ENCODE measurements at regions not wholly inside any gene's neighbourhood (a gene's known extent, or its start where the extent isn't known, plus 50 kb on each side); places are given as distances from the start of the nearest gene placed in this dataset.
A peak's percentile ranks its signal among the peaks of the same experiment; 100 is the strongest.

DNA sequence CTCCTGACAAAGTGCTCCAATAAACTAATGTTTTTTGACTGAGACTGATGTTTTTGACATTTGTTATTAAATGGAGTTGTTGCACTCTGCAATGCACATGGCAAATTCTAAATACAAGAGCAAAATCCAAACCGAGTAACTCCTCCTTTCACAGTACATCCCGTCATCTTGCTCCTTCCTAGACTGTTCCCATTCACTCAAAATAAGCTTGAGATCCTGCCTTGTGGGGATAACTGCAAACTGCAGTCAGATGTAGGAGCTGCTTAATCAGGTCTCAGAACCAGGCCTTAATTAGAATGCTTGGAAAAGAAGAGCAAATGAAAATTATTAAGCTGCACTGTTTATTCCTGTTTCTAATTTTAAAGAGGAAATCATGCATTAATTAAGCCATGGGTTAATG is 134.8 kb upstream of the SPRY2 start:
- no peak for TF ChIP-seq CTCF (IDR thresholded peaks at IDR 0.05; ENCODE audit: unreplicated experiment)
- no peaks in the 10 kb centered on the region for H3K27me3 Mint-ChIP-seq (ENCODE audit: insufficient read depth, unreplicated experiment)
- CTCF ChIA-PET: interaction anchor here (1.3 kb wide), 1 partner anchor 76 kb away, joined by 4 read pairs; no protein-coding TSS in a partner anchor
- H3K9me3 Mint-ChIP-seq (ENCODE audit: unreplicated experiment): no peaks in the 10 kb centered on the region
- H3K27ac Mint-ChIP-seq (ENCODE audit: low read depth, unreplicated experiment): no peak overlapping the region
- POLR2A ChIA-PET: no interaction called here
- H3K36me3 Mint-ChIP-seq (ENCODE audit: insufficient read depth, unreplicated experiment): no peaks in the 10 kb centered on the region
- peaks cover 38% of the 10 kb centered on the region for H3K4me1 Mint-ChIP-seq (ENCODE audit: insufficient read depth, unreplicated experiment)
- no peak for DNase-seq (ENCODE audit: unreplicated experiment)
- intact Hi-C loops (cut with micrococcal nuclease): no loop called here
- H3K4me3 Mint-ChIP-seq (ENCODE audit: unreplicated experiment): no peak overlapping the region
- no TSS peak for BruUV-seq (replicated peaks)

DNA sequence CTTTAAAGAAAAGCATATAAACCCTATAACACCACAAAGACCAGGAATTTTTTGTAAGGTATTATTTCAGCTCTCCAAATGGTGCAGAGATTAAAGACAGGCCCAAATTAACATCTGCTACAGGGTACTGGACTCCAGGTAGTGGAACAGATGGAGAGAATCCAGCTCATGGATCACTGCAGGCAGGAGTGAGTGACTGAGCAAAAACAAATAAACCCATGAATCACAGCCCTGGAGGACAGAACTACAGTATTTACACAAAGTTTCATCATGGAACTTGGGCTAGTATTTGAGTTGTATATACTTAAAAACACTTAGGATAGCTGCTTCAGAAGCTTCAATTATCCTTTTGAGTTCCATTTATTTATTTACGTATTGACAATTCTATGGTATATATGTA is 132.8 kb upstream of the SPRY2 start:
- ChIA-PET POLR2A (interaction anchor here (0.6 to 1.4 kb wide), 6 partner anchors 9 to 1067 kb away, joined by 3 to 5 read pairs (median 3); partner anchors contain the start of gene SPRY2), CTCF (interaction anchor here (0.6 to 1.0 kb wide), 5 partner anchors 9 to 540 kb away, joined by 3 read pairs; no protein-coding TSS in a partner anchor)
- no TSS peak for BruUV-seq (replicated peaks)
- no peak for TF ChIP-seq CTCF (IDR thresholded peaks at IDR 0.05; ENCODE audit: unreplicated experiment)
- Mint-ChIP-seq H3K4me1 (ENCODE audit: insufficient read depth, unreplicated experiment) (peaks cover 58% of the 10 kb centered on the region), H3K4me3 (ENCODE audit: unreplicated experiment) (peak overlapping the region; percentile 15), H3K27me3 (ENCODE audit: insufficient read depth, unreplicated experiment) (no peaks in the 10 kb centered on the region), H3K36me3 (ENCODE audit: insufficient read depth, unreplicated experiment) (no peaks in the 10 kb centered on the region), H3K27ac (ENCODE audit: low read depth, unreplicated experiment) (peak overlapping the region; percentile 93), H3K9me3 (ENCODE audit: unreplicated experiment) (no peaks in the 10 kb centered on the region)
- intact Hi-C loops (cut with micrococcal nuclease): loop anchor here (5.0 kb wide), 1 partner anchor 131 kb away; the partner anchor contains the start of gene SPRY2
- DNase-seq (ENCODE audit: unreplicated experiment): peak; percentile 87

DNA sequence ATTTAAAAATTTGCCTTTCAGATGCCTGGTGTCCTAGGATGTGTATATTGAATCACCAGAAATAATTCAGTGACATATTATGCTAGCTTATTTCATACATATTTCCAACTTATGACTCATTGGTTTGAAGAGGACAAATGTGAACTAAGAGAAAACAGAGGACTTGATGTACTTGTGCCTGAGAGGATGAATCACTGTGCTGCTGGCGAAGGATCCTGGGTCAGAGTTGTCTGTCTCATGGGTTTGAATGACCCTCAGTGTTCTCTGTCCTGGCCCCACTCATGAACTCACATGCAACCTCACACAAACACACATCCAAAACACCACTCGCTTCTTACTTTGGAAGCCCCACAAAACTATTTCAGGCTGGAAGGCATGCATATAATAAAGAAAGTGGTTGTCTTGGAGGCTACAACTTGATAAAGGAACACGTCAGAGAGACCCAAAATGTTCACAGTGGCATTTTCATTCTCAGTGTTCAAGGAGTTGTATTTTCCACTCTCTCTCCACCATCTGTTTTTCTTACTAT is 129.0 kb upstream of the SPRY2 start:
- no peaks in the 10 kb centered on the region for H3K27me3 Mint-ChIP-seq (ENCODE audit: insufficient read depth, unreplicated experiment)
- peak overlapping the region; percentile 98 for H3K27ac Mint-ChIP-seq (ENCODE audit: low read depth, unreplicated experiment)
- H3K9me3 Mint-ChIP-seq (ENCODE audit: unreplicated experiment): no peaks in the 10 kb centered on the region
- peak overlapping the region; percentile 30 for H3K4me3 Mint-ChIP-seq (ENCODE audit: unreplicated experiment)
- no TSS peak for BruUV-seq (replicated peaks)
- DNase-seq (ENCODE audit: unreplicated experiment): peak; percentile 92
- peaks cover 53% of the 10 kb centered on the region for H3K4me1 Mint-ChIP-seq (ENCODE audit: insufficient read depth, unreplicated experiment)
- TF ChIP-seq CTCF (IDR thresholded peaks at IDR 0.05; ENCODE audit: unreplicated experiment): no peak
- ChIA-PET CTCF (interaction anchor here (0.6 to 1.9 kb wide), 2 partner anchors 12 to 127 kb away, joined by 3 to 11 read pairs; no protein-coding TSS in a partner anchor), POLR2A (interaction anchor here (0.6 to 2.9 kb wide), 11 partner anchors 11 to 868 kb away, joined by 3 to 16 read pairs (median 3); partner anchors contain the start of gene SPRY2)
- intact Hi-C loops (cut with micrococcal nuclease): loop anchor here (5.0 kb wide), 1 partner anchor 128 kb away; the partner anchor contains the start of gene SPRY2
- H3K36me3 Mint-ChIP-seq (ENCODE audit: insufficient read depth, unreplicated experiment): no peaks in the 10 kb centered on the region

GRCh38 chr13:80469105-80469852 is 128.4 kb upstream of the SPRY2 start:
- H3K36me3 Mint-ChIP-seq (ENCODE audit: insufficient read depth, unreplicated experiment): no peaks in the 10 kb centered on the region
- intact Hi-C loops (cut with micrococcal nuclease): no loop called here
- H3K9me3 Mint-ChIP-seq (ENCODE audit: unreplicated experiment): no peaks in the 10 kb centered on the region
- peaks cover 47% of the 10 kb centered on the region for H3K4me1 Mint-ChIP-seq (ENCODE audit: insufficient read depth, unreplicated experiment)
- peak overlapping the region; percentile 98 for H3K27ac Mint-ChIP-seq (ENCODE audit: low read depth, unreplicated experiment)
- TSS peak; percentile 75 for BruUV-seq (replicated peaks)
- H3K27me3 Mint-ChIP-seq (ENCODE audit: insufficient read depth, unreplicated experiment): no peaks in the 10 kb centered on the region
- H3K4me3 Mint-ChIP-seq (ENCODE audit: unreplicated experiment): peak overlapping the region; percentile 30
- ChIA-PET POLR2A (interaction anchor here (0.6 to 2.9 kb wide), 12 partner anchors 8 to 868 kb away, joined by 3 to 16 read pairs (median 4); partner anchors contain the start of gene SPRY2), CTCF (interaction anchor here (1.9 kb wide), 1 partner anchor 127 kb away, joined by 11 read pairs; no protein-coding TSS in a partner anchor)
- TF ChIP-seq CTCF (IDR thresholded peaks at IDR 0.05; ENCODE audit: unreplicated experiment): no peak
- peak; percentile 52 for DNase-seq (ENCODE audit: unreplicated experiment)
